ENCODE measurements at regions not wholly inside any gene's neighbourhood (a gene's known extent, or its start where the extent isn't known, plus 50 kb on each side); places are given as distances from the start of the nearest gene placed in this dataset.

DNA sequence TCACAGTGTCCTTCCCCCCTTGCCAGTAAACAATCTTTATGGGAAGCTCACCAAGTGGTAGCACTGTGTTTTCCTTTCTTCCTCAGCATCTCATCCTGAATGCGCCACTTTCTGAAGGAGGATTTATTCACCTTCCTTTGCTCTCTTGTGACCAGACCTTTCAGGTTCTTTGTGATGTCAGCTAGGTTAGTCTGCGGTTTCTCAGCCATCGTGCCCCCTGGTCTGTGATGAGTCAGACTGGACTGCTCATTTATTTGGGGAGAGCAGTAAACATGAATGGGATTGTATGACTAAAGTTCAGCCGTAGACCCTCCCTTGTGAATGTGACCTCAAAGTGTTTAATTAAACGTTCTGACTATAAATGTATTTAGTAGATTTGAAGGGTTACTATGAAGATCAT, 235.1 kb upstream of the CELF2 start:
- H3K36me3 Mint-ChIP-seq (ENCODE audit: low read depth): no peaks in the 10 kb centered on the region

DNA sequence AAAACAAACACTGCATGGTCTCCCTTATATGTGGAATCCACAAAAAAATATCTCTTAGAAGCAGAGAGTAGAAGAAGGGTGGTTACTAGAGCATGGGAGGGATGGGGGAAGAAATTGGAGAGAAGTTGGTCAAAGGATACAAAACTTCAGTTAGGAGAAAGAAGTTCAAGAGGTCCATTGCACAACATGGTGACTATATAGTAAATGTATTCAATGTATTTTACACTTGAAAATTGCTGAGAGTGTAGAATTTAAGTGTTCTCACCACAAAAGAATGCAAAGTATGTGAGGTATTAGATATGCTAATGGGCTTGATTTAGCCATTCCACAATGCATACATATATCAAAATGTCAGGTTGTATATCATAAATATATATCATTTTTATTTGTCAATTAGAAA, 232.0 kb upstream of the CELF2 start:
- H3K4me1 Mint-ChIP-seq (ENCODE audit: low read depth): peaks cover 12% of the 10 kb centered on the region
- no peak for ATAC-seq (ENCODE audit: poor library complexity)
- H3K9me3 Mint-ChIP-seq: no peaks in the 10 kb centered on the region

More for the DNA sequence above, 235.1 kb upstream of the CELF2 start:
- H3K4me3 ChIP-seq (ENCODE audit: low read length): no peak overlapping the region
- H3K9me3 ChIP-seq (ENCODE audit: control insufficient read depth in 1 of 2, insufficient read depth in 1 of 2, low read length in 2 of 2): no peaks in the 10 kb centered on the region
- H3K27me3 ChIP-seq (ENCODE audit: control insufficient read depth in 1 of 2, insufficient read depth in 2 of 2, low read length in 2 of 2): no peaks in the 10 kb centered on the region
- intact Hi-C loops (cut with DNase I, micrococcal nuclease): no loop called here
- H3K27ac ChIP-seq (ENCODE audit: low read depth in 1 of 2, low read length in 2 of 2): no peak overlapping the region
- ChIA-PET CTCF (no interaction called here), POLR2A (no interaction called here)
- DNase-seq (no peak), ATAC-seq (ENCODE audit: poor library complexity) (no peak)
- no peak for TF ChIP-seq CTCF (IDR thresholded peaks at IDR 0.05)
- H3K4me3 Mint-ChIP-seq: no peak overlapping the region
- peaks cover 11% of the 10 kb centered on the region for H3K27me3 Mint-ChIP-seq
- H3K36me3 ChIP-seq (ENCODE audit: insufficient read depth, low read length): no peaks in the 10 kb centered on the region
- H3K9me3 Mint-ChIP-seq: no peaks in the 10 kb centered on the region
- no peak overlapping the region for H3K27ac Mint-ChIP-seq
- no peaks in the 10 kb centered on the region for H3K4me1 ChIP-seq (ENCODE audit: insufficient read depth, low read length)
- peaks cover 12% of the 10 kb centered on the region for H3K4me1 Mint-ChIP-seq (ENCODE audit: low read depth)

DNA sequence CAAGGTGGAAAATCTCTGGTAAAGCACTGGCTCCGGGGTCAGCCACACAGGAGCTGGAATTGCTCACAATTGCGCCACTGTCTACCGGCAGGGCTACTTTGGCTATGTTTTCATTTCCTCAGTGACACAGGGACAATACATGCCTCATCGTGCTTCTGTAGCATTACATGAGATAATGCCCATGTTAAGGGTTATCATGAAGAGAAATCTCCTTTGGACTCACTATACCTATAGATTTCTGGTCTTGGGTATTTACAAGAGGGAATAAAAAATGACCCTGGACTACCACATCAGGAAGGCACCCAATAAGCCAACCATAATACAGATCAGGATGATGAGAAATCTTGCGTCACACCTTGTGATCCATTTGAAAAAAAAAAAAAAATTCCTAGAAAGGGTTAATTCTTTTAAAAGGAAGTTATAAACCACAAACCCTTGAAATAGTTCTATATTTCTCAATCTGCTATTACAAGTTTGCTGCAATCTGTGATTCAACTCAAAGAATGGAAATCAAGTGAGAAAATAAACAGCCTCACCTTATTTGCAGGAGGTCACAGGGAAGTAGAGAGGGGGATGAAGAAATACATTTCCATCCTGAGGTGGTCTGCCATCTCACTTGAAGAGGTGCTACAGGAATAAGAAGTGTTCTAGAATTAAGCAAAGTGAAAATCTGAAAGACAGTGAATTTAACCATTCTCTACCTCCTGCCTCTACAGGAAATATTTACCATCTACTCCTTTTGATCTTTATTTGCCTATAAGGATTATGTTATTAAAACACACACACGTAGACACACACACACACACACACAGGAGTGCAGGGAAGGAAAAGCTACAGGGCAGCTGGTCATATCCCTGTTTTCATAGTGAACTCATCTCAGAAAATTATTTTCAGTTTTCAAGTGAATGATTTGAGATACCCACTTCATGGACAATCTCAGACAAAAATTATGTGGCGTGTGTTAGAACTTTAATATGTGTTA, 231.3 kb upstream of the CELF2 start:
- no peaks in the 10 kb centered on the region for H3K9me3 Mint-ChIP-seq
- Histone ChIP-seq H3K27ac (ENCODE audit: low read depth in 1 of 2, low read length in 2 of 2) (no peak overlapping the region), H3K4me3 (ENCODE audit: low read length) (no peak overlapping the region), H3K4me1 (ENCODE audit: insufficient read depth, low read length) (no peaks in the 10 kb centered on the region), H3K27me3 (ENCODE audit: control insufficient read depth in 1 of 2, insufficient read depth in 2 of 2, low read length in 2 of 2) (no peaks in the 10 kb centered on the region), H3K9me3 (ENCODE audit: control insufficient read depth in 1 of 2, insufficient read depth in 1 of 2, low read length in 2 of 2) (no peaks in the 10 kb centered on the region), H3K36me3 (ENCODE audit: insufficient read depth, low read length) (no peaks in the 10 kb centered on the region)
- ChIA-PET CTCF (no interaction called here), POLR2A (no interaction called here)
- no peak for TF ChIP-seq CTCF (IDR thresholded peaks at IDR 0.05)
- no peaks in the 10 kb centered on the region for H3K36me3 Mint-ChIP-seq (ENCODE audit: low read depth)
- ATAC-seq (ENCODE audit: poor library complexity) (no peak), DNase-seq (peak in 3 of 14 experiments; percentile 1 to 39 (median 17))
- no peak overlapping the region for H3K4me3 Mint-ChIP-seq
- H3K4me1 Mint-ChIP-seq (ENCODE audit: low read depth): peaks cover 12% of the 10 kb centered on the region
- H3K27ac Mint-ChIP-seq: no peak overlapping the region
- peaks cover 7% of the 10 kb centered on the region for H3K27me3 Mint-ChIP-seq
- intact Hi-C loops (cut with DNase I, micrococcal nuclease): no loop called here

More for the DNA sequence above, 232.0 kb upstream of the CELF2 start:
- Histone ChIP-seq H3K27me3 (ENCODE audit: control insufficient read depth in 1 of 2, insufficient read depth in 2 of 2, low read length in 2 of 2) (no peaks in the 10 kb centered on the region), H3K36me3 (ENCODE audit: insufficient read depth, low read length) (no peaks in the 10 kb centered on the region), H3K9me3 (ENCODE audit: control insufficient read depth in 1 of 2, insufficient read depth in 1 of 2, low read length in 2 of 2) (no peaks in the 10 kb centered on the region), H3K4me1 (ENCODE audit: insufficient read depth, low read length) (no peaks in the 10 kb centered on the region), H3K27ac (ENCODE audit: low read depth in 1 of 2, low read length in 2 of 2) (no peak overlapping the region), H3K4me3 (ENCODE audit: low read length) (no peak overlapping the region)
- Mint-ChIP-seq H3K4me3 (no peak overlapping the region), H3K27ac (no peak overlapping the region), H3K27me3 (peaks cover 7% of the 10 kb centered on the region), H3K36me3 (ENCODE audit: low read depth) (no peaks in the 10 kb centered on the region)
- intact Hi-C loops (cut with DNase I, micrococcal nuclease): no loop called here
- no peak for DNase-seq
- CTCF ChIA-PET: no interaction called here
- POLR2A ChIA-PET: no interaction called here
- TF ChIP-seq CTCF (IDR thresholded peaks at IDR 0.05): no peak

All from CD4-positive, alpha-beta T cell (primary cell).